Brain microvascular endothelial cell (primary cell): ENCODE measurements at regions not wholly inside any gene's neighbourhood (a gene's known extent, or its start where the extent isn't known, plus 50 kb on each side); places are given as distances from the start of the nearest gene placed in this dataset.

ENCODE experiments used
- DNase-seq: peaks from one replicate; pipeline ENCODE4 v3.0.0-alpha.2; 2020
- H3K27ac ChIP-seq: fragments of 250-450 bp; sonication (Bioruptor Pico); 2 replicates; pipeline ENCODE4 v1.5.1; 2020; ENCODE audit warnings: mild to moderate bottlenecking, moderate library complexity
- H3K27me3 ChIP-seq: fragments of 250-450 bp; sonication (Bioruptor Pico); replicated peaks from 2 replicates; pipeline ENCODE4 v1.5.1; 2020; ENCODE audit warnings: mild to moderate bottlenecking
- H3K36me3 ChIP-seq: fragments of 250-450 bp; sonication (Bioruptor Pico); replicated peaks from 2 replicates; pipeline ENCODE4 v1.5.1; 2020; ENCODE audit warnings: mild to moderate bottlenecking
- H3K4me3 ChIP-seq: 2 replicates; pipeline ENCODE4 v1.5.1; 2011; ENCODE audit warnings: low read depth, mild to moderate bottlenecking, control low read depth, low read length, moderate library complexity
- CTCF ChIP-seq: IDR thresholded peaks from 2 replicates; pipeline ENCODE4 v1.5.1; 2011; ENCODE audit warnings: low read depth, mild to moderate bottlenecking, moderate library complexity, low read length, control low read depth, inconsistent platforms; ENCODE audit errors: missing control alignments
- in situ Hi-C: cut with HindIII; loops from 2 replicates; pipeline ENCODE4 v1.10.0; 2017; ENCODE audit warnings: low sequenced_read_pairs, low pct_ligation_motif_present

- Histone ChIP-seq H3K27me3 (no peaks in the 10 kb centered on the region), H3K36me3 (no peaks in the 10 kb centered on the region), H3K4me3 (no peak overlapping the region), H3K27ac (no peak overlapping the region)
- in situ Hi-C loops, result no loop called here
- no peak for DNase-seq
- no peak for TF ChIP-seq CTCF
These were observed 586.5 kb upstream of the NXPH2 start for GRCh38 chr2:139366681-139367080.

GRCh38 chr2:139365189-139365588 is 585.0 kb upstream of the NXPH2 start:
- no peak for DNase-seq
- Histone ChIP-seq H3K36me3 (no peaks in the 10 kb centered on the region), H3K4me3 (no peak overlapping the region), H3K27ac (no peak overlapping the region), H3K27me3 (no peaks in the 10 kb centered on the region)
- in situ Hi-C loops, result no loop called here
- no peak for TF ChIP-seq CTCF

- no peak for DNase-seq
- Histone ChIP-seq H3K27me3 (no peaks in the 10 kb centered on the region), H3K4me3 (no peak overlapping the region), H3K36me3 (no peaks in the 10 kb centered on the region), H3K27ac (no peak overlapping the region)
- TF ChIP-seq CTCF, result no peak
- in situ Hi-C loops, result no loop called here
These were observed 580.5 kb upstream of the NXPH2 start for GRCh38 chr2:139360654-139361053.

GRCh38 chr2:139359818-139360217 is 579.6 kb upstream of the NXPH2 start:
- DNase-seq, result no peak
- in situ Hi-C loops, result no loop called here

GRCh38 chr2:139357972-139358371 is 577.8 kb upstream of the NXPH2 start:
- no peak for DNase-seq
- Histone ChIP-seq H3K27me3 (no peaks in the 10 kb centered on the region), H3K4me3 (no peak overlapping the region), H3K27ac (no peak overlapping the region), H3K36me3 (no peaks in the 10 kb centered on the region)
- in situ Hi-C loops, result no loop called here
- TF ChIP-seq CTCF, result no peak

More at GRCh38 chr2:139359818-139360217, 579.6 kb upstream of the NXPH2 start:
- Histone ChIP-seq H3K36me3 (no peaks in the 10 kb centered on the region), H3K4me3 (no peak overlapping the region), H3K27ac (no peak overlapping the region), H3K27me3 (no peaks in the 10 kb centered on the region)
- TF ChIP-seq CTCF, result no peak

- Histone ChIP-seq H3K27ac (no peak overlapping the region), H3K4me3 (no peak overlapping the region), H3K36me3 (no peaks in the 10 kb centered on the region), H3K27me3 (no peaks in the 10 kb centered on the region)
- no peak for TF ChIP-seq CTCF
- in situ Hi-C loops, result no loop called here
- DNase-seq, result no peak
These were observed 574.3 kb upstream of the NXPH2 start for GRCh38 chr2:139354518-139354917.
